Mesendoderm (in vitro differentiated cells): ENCODE measurements at regions not wholly inside any gene's neighbourhood (a gene's known extent, or its start where the extent isn't known, plus 50 kb on each side); places are given as distances from the start of the nearest gene placed in this dataset.
"Not testable (repeated sequence)": the region's sequence is repeated elsewhere in the genome, so short reads cannot be mapped to it uniquely, and the experiment has no call there.

Experiments
- DNase-seq: peaks from one replicate; pipeline ENCODE4 v3.0.0; 2013
- H2AK5ac ChIP-seq: 2 replicates; pipeline ENCODE4 v1.6.1; 2013; ENCODE audit warnings: low read length, inconsistent platforms
- H2BK120ac ChIP-seq: 2 replicates; pipeline ENCODE4 v1.6.1; 2013; ENCODE audit warnings: low read depth, mild to moderate bottlenecking, low read length, moderate library complexity, mixed read lengths
- H2BK15ac ChIP-seq: replicated peaks from 2 replicates; pipeline ENCODE4 v1.6.1; 2013; ENCODE audit warnings: low read depth, mild to moderate bottlenecking, moderate library complexity
- H2BK5ac ChIP-seq: 2 replicates; pipeline ENCODE4 v1.6.1; 2013; ENCODE audit warnings: low read length, inconsistent platforms
- H3K18ac ChIP-seq: 2 replicates; pipeline ENCODE4 v1.6.1; 2013; ENCODE audit warnings: mild to moderate bottlenecking, low read length, mixed read lengths
- H3K23ac ChIP-seq: one replicate; pipeline ENCODE4 v1.6.1; 2013; ENCODE audit warnings: low read length
- H3K27ac ChIP-seq: 2 replicates; pipeline ENCODE4 v1.5.1; 2013; ENCODE audit warnings: low read depth, mild to moderate bottlenecking, inconsistent platforms, low read length, moderate library complexity
- H3K27me3 ChIP-seq: 2 replicates; pipeline ENCODE4 v1.6.1; 2013; ENCODE audit warnings: low read length, control low read depth, mild to moderate bottlenecking, inconsistent platforms; ENCODE audit not compliant: insufficient read depth, poor library complexity
- H3K36me3 ChIP-seq: 2 replicates; pipeline ENCODE4 v1.6.1; 2013; ENCODE audit warnings: low read length, inconsistent platforms; ENCODE audit not compliant: control insufficient read depth, insufficient read depth
- H3K4ac ChIP-seq: one replicate; pipeline ENCODE4 v1.6.1; 2013; ENCODE audit warnings: low read depth, mild to moderate bottlenecking, low read length, moderate library complexity
- H3K4me1 ChIP-seq: 2 replicates; pipeline ENCODE4 v1.6.1; 2013; ENCODE audit warnings: low read depth, low read length, inconsistent platforms; ENCODE audit not compliant: control insufficient read depth
- H3K4me2 ChIP-seq: 2 replicates; pipeline ENCODE4 v1.6.1; 2013; ENCODE audit warnings: low read length
- H3K4me3 ChIP-seq: 2 replicates; pipeline ENCODE4 v1.5.1; 2013; ENCODE audit warnings: mild to moderate bottlenecking, low read length
- H3K56ac ChIP-seq: one replicate; pipeline ENCODE4 v1.6.1; 2013; ENCODE audit warnings: low read length
- H3K79me1 ChIP-seq: 2 replicates; pipeline ENCODE4 v1.6.1; 2013; ENCODE audit warnings: low read length, inconsistent platforms
- H3K79me2 ChIP-seq: 2 replicates; pipeline ENCODE4 v1.6.1; 2013; ENCODE audit warnings: mild to moderate bottlenecking, low read length; ENCODE audit not compliant: control insufficient read depth, insufficient read depth
- H3K9ac ChIP-seq: 2 replicates; pipeline ENCODE4 v1.6.1; 2013; ENCODE audit warnings: low read length, inconsistent platforms
- H4K5ac ChIP-seq: one replicate; pipeline ENCODE4 v1.6.1; 2013; ENCODE audit warnings: low read length
- H4K8ac ChIP-seq: one replicate; pipeline ENCODE4 v1.6.1; 2013; ENCODE audit warnings: low read depth, mild to moderate bottlenecking, control low read depth, low read length, moderate library complexity
- WGBS: extraction: QIAGEN DNeasy Blood & Tissue Kit; methylation state at CpG from one replicate; pipeline ENCODE4 v1.1.7; 2013; ENCODE audit warnings: low lambda C conversion rate, missing lambda C conversion rate; ENCODE audit not compliant: insufficient coverage; ENCODE audit errors: extremely low coverage; 5-methylcytosine and 5-hydroxymethylcytosine counted together

DNA sequence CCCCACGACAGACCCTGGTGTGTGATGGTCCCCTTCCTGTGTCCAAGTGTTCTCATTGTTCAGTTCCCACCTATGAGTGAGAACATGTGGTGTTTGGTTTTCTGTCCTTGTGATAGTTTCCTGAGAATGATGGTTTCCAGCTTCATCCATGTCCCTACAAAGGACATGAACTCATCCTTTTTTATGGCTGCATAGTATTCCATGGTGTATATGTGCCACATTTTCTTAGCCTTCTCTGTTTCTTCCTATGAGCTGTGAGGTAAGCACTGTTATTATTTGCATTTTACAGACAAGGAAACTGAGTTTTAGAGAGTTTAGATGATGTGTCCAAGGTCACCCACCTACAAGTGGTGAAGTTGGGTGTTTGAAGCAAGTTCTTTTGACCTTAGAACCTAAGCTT lies 51.1 kb upstream of the BNC1 start:
- not testable (repeated sequence) for H3K9ac ChIP-seq, H3K79me2 ChIP-seq, H3K4me3 ChIP-seq, H2AK5ac ChIP-seq, H3K79me1 ChIP-seq, H3K18ac ChIP-seq, H4K8ac ChIP-seq, H3K27ac ChIP-seq, H2BK15ac ChIP-seq, H3K36me3 ChIP-seq, H3K4me2 ChIP-seq, H2BK120ac ChIP-seq, H3K4me1 ChIP-seq, H4K5ac ChIP-seq, DNase-seq, H3K4ac ChIP-seq, H3K23ac ChIP-seq, H3K27me3 ChIP-seq, H2BK5ac ChIP-seq, H3K56ac ChIP-seq
- WGBS = no CpG with 5 or more reads among the region's 1 CpG

DNA sequence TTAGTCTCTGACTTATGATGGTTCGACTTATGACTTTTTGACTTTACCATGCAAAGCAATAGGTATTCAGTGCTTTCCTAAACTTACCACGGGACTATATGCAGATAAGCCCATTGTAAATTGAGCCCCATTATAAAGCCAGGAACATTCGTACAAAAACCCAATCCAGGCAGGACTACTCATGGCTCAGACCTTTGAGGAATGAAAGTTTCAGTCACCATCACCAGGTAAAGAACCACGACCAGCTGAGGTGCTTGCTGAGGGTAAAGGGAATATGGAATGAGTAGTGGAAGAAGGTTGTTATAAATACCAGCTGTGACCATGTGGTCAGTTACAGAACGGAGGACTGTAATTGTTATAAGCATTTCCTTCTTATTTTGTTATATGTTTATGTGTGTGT lies 54.9 kb upstream of the BNC1 start:
- WGBS = no CpG with 5 or more reads among the region's 5 CpGs
- Histone ChIP-seq H3K27me3 (no peaks in the 10 kb centered on the region), H3K4me2 (no peak overlapping the region), H2BK15ac (no peak overlapping the region), H3K56ac (no peak overlapping the region), H3K18ac (no peak overlapping the region), H3K27ac (no peak overlapping the region), H3K4ac (no peak overlapping the region), H3K23ac (no peak overlapping the region), H3K79me2 (no peaks in the 10 kb centered on the region), H3K9ac (no peak overlapping the region), H2AK5ac (no peak overlapping the region), H3K4me1 (no peaks in the 10 kb centered on the region), H3K79me1 (no peaks in the 10 kb centered on the region), H3K36me3 (no peaks in the 10 kb centered on the region), H3K4me3 (no peak overlapping the region), H2BK120ac (no peak overlapping the region), H4K5ac (no peak overlapping the region), H2BK5ac (no peak overlapping the region), H4K8ac (no peak overlapping the region)
- DNase-seq = no peak

DNA sequence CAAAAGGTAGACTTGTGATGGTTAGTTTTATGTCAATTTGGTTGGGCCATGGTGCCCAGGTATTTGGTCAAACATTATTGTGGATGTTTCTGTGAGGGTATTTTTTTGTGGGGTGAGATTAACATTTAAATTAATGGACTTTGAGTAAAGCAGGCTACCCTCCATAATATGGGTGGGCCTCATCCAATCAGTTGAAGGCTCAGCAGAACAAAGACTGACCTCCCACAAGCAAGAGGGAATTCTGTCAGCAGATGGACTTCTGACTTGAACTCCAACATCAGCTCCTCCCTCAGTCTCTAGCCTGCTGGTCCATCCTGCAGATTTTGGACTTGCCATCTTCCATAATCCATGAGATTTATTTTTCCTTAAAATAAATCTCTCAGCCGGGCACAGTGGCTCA lies 55.6 kb upstream of the BNC1 start:
- H3K4me2 ChIP-seq = no peak overlapping the region
- H2BK5ac ChIP-seq = no peak overlapping the region
- H2BK15ac ChIP-seq = no peak overlapping the region
- H3K4me3 ChIP-seq = no peak overlapping the region
- no peaks in the 10 kb centered on the region for H3K36me3 ChIP-seq
- no peak overlapping the region for H4K5ac ChIP-seq
- H3K27me3 ChIP-seq = no peaks in the 10 kb centered on the region
- H3K79me2 ChIP-seq = no peaks in the 10 kb centered on the region
- no peak overlapping the region for H3K27ac ChIP-seq
- no peak overlapping the region for H3K23ac ChIP-seq
- H3K4me1 ChIP-seq = no peaks in the 10 kb centered on the region
- no CpG with 5 or more reads among the region's 1 CpG for WGBS
- no peak overlapping the region for H3K4ac ChIP-seq
- H3K79me1 ChIP-seq = no peaks in the 10 kb centered on the region
- no peak overlapping the region for H4K8ac ChIP-seq
- DNase-seq = no peak
- no peak overlapping the region for H3K9ac ChIP-seq
- H3K56ac ChIP-seq = no peak overlapping the region
- H2BK120ac ChIP-seq = no peak overlapping the region
- no peak overlapping the region for H2AK5ac ChIP-seq
- no peak overlapping the region for H3K18ac ChIP-seq

DNA sequence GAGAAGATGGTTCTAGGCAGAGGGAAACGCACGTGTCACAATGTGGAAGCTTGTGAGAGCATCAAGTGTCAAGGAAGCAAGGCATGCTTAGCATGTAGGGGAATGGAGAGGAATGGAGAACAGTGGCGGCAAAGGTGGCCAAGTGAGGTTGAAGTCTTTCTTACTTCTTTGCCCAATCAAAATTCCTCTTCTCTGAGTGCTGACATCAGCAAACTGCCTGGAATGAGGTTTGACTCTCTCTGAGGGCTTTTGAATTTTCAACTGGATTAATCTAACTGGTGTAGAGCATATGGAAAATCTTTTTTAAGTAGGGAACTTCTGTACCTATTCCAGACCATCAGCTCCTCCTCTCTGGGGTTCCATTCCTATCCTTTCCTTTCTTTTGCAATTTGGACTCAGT lies 61.9 kb upstream of the BNC1 start:
- H3K79me2 ChIP-seq = no peaks in the 10 kb centered on the region
- H3K23ac ChIP-seq = no peak overlapping the region
- no peak overlapping the region for H4K5ac ChIP-seq
- no peak overlapping the region for H4K8ac ChIP-seq
- H3K4ac ChIP-seq = no peak overlapping the region
- no peak overlapping the region for H3K27ac ChIP-seq
- H2BK15ac ChIP-seq = no peak overlapping the region
- H3K27me3 ChIP-seq = no peaks in the 10 kb centered on the region
- no peak overlapping the region for H3K4me3 ChIP-seq
- DNase-seq = no peak
- H3K56ac ChIP-seq = no peak overlapping the region
- no peak overlapping the region for H3K18ac ChIP-seq
- H2BK120ac ChIP-seq = no peak overlapping the region
- no peaks in the 10 kb centered on the region for H3K79me1 ChIP-seq
- no peaks in the 10 kb centered on the region for H3K36me3 ChIP-seq
- no peak overlapping the region for H3K4me2 ChIP-seq
- no peak overlapping the region for H3K9ac ChIP-seq
- H3K4me1 ChIP-seq = no peaks in the 10 kb centered on the region
- no peak overlapping the region for H2AK5ac ChIP-seq
- whole genome bisulfite sequencing = no CpG with 5 or more reads among the region's 3 CpGs
- no peak overlapping the region for H2BK5ac ChIP-seq

DNA sequence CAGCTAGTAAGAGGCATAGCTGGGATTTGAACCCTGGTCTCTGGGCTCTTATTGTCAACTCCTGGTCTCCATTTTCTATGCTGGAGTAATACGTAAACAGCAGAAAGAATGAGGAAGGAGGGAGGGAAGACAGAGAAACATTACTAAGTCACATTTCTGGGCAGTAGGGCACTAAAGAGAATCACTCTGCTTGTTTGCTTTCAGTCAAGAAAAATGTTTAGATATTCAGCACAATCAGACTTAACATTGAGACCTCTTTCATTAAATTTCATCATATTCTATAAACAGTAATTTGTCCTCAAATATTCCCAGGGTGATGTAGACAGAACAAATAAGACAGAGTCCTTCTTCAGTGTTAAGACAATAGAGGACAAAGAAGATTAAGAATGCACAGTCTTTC lies 67.7 kb upstream of the BNC1 start:
- Histone ChIP-seq H2BK15ac (no peak overlapping the region), H3K4me3 (no peak overlapping the region), H3K56ac (no peak overlapping the region), H4K5ac (no peak overlapping the region), H4K8ac (no peak overlapping the region), H3K36me3 (no peaks in the 10 kb centered on the region), H3K4me2 (no peak overlapping the region), H3K4me1 (no peaks in the 10 kb centered on the region), H3K79me2 (no peaks in the 10 kb centered on the region), H2BK120ac (no peak overlapping the region), H3K79me1 (no peaks in the 10 kb centered on the region), H3K27ac (no peak overlapping the region), H2BK5ac (no peak overlapping the region), H3K9ac (no peak overlapping the region), H3K23ac (no peak overlapping the region), H2AK5ac (no peak overlapping the region), H3K18ac (no peak overlapping the region), H3K4ac (no peak overlapping the region), H3K27me3 (no peaks in the 10 kb centered on the region)
- no CpG with 5 or more reads among the region's 1 CpG for WGBS
- DNase-seq = no peak

GRCh38 chr15:83356501-83357399 lies 72.3 kb upstream of the BNC1 start:
- Histone ChIP-seq H3K79me2 (no peaks in the 10 kb centered on the region), H4K8ac (no peak overlapping the region), H3K4me1 (no peaks in the 10 kb centered on the region), H3K9ac (no peak overlapping the region), H4K5ac (no peak overlapping the region), H3K4ac (no peak overlapping the region), H3K4me2 (no peak overlapping the region), H3K4me3 (no peak overlapping the region), H2BK120ac (no peak overlapping the region), H2BK5ac (no peak overlapping the region), H3K56ac (no peak overlapping the region), H2BK15ac (no peak overlapping the region), H3K18ac (no peak overlapping the region), H3K36me3 (no peaks in the 10 kb centered on the region), H3K27ac (no peak overlapping the region), H2AK5ac (no peak overlapping the region), H3K27me3 (no peaks in the 10 kb centered on the region), H3K79me1 (no peaks in the 10 kb centered on the region), H3K23ac (no peak overlapping the region)
- no peak for DNase-seq
- WGBS = 100% methylated on average over 2 of the region's 13 CpGs
